HUDEP-2 (cell line): ENCODE measurements at regions not wholly inside any gene's neighbourhood (a gene's known extent, or its start where the extent isn't known, plus 50 kb on each side); places are given as distances from the start of the nearest gene placed in this dataset.
A peak's percentile ranks its signal among the peaks of the same experiment; 100 is the strongest.

Experiments used
- DNase-seq, 76 experiments: peaks; one replicate each; lab custom pipeline; 2025; ENCODE audit not compliant: unreplicated experiment in 76 of 76; lab: John Stamatoyannopoulos, UW

GRCh38 chr2:84290537-84290936 lies 168.5 kb downstream of the SUCLG1 start:
- DNase-seq = no peak

- DNase-seq = no peak
Measured at GRCh38 chr2:84288293-84288692, 170.8 kb downstream of the SUCLG1 start.

- DNase-seq = no peak
Measured at GRCh38 chr2:84286878-84287277, 172.2 kb downstream of the SUCLG1 start.

- no peak for DNase-seq
Measured at GRCh38 chr2:84285056-84285747, 173.9 kb downstream of the SUCLG1 start.

- no peak for DNase-seq
Measured at GRCh38 chr2:84283506-84283905, 175.6 kb downstream of the SUCLG1 start.

GRCh38 chr2:84281510-84281909 lies 177.6 kb downstream of the SUCLG1 start:
- DNase-seq = no peak

- peak in 3 of 76 experiments; percentile 3 to 8 (median 7) for DNase-seq
Measured at GRCh38 chr2:84280873-84281272, 178.2 kb downstream of the SUCLG1 start.

GRCh38 chr2:84278386-84278785 lies 180.7 kb downstream of the SUCLG1 start:
- DNase-seq = no peak

- no peak for DNase-seq
Measured at GRCh38 chr2:84276590-84277255, 182.4 kb downstream of the SUCLG1 start.

- DNase-seq = no peak
Measured at GRCh38 chr2:84273406-84273805, 185.7 kb downstream of the SUCLG1 start.

- DNase-seq = no peak
Measured at GRCh38 chr2:84271977-84272376, 187.1 kb downstream of the SUCLG1 start.

- DNase-seq = no peak
Measured at GRCh38 chr2:84257831-84258230, 201.2 kb downstream of the SUCLG1 start.

- no peak for DNase-seq
Measured at GRCh38 chr2:84251651-84252302, 207.3 kb downstream of the SUCLG1 start.

GRCh38 chr2:84249140-84249539 lies 209.9 kb downstream of the SUCLG1 start:
- no peak for DNase-seq

GRCh38 chr2:84247532-84247931 lies 211.5 kb downstream of the SUCLG1 start:
- DNase-seq = no peak

GRCh38 chr2:84243788-84244733 lies 215.0 kb downstream of the SUCLG1 start:
- no peak for DNase-seq

- no peak for DNase-seq
Measured at GRCh38 chr2:84238907-84239306, 220.2 kb downstream of the SUCLG1 start.

GRCh38 chr2:84236288-84236687 lies 222.8 kb downstream of the SUCLG1 start:
- no peak for DNase-seq

GRCh38 chr2:84234103-84234502 lies 225.0 kb downstream of the SUCLG1 start:
- DNase-seq = no peak

GRCh38 chr2:84231478-84231877 lies 227.6 kb downstream of the SUCLG1 start:
- DNase-seq = no peak

- no peak for DNase-seq
Measured at GRCh38 chr2:84224121-84224520, 235.0 kb downstream of the SUCLG1 start.
